Uterus (tissue), 3 donors: ENCODE measurements at regions not wholly inside any gene's neighbourhood (a gene's known extent, or its start where the extent isn't known, plus 50 kb on each side); places are given as distances from the start of the nearest gene placed in this dataset.

Source experiments
- DNase-seq, 2 donors: peaks; one replicate each; pipeline ENCODE4 v3.0.0-alpha.2; 2019 to 2020
- H3K27ac ChIP-seq, 2 donors: fragments of 200-600 bp; sonication (generic); 1 replicate in 1 of 2; 2 replicates in 1 of 2; pipeline ENCODE4 v1.5.1; 2016 to 2018
- H3K27me3 ChIP-seq, 2 donors: fragments of 200-600 bp; sonication (generic); one replicate each; pipeline ENCODE4 v1.5.1; 2018 to 2019; ENCODE audit warnings: control low read depth in 1 of 2
- H3K36me3 ChIP-seq, 2 donors: fragments of 200-600 bp; sonication (generic); one replicate each; pipeline ENCODE4 v1.5.1; 2019; ENCODE audit warnings: control low read depth in 1 of 2
- H3K4me1 ChIP-seq, 2 donors: fragments of 200-600 bp; sonication (generic); one replicate each; pipeline ENCODE4 v1.5.1; 2018 to 2019; ENCODE audit warnings: control low read depth in 1 of 2
- H3K4me3 ChIP-seq, 2 donors: fragments of 200-600 bp; sonication (generic); 1 replicate in 1 of 2; 2 replicates in 1 of 2; pipeline ENCODE4 v1.5.1; 2018 to 2019; ENCODE audit warnings: mild to moderate bottlenecking in 1 of 2
- H3K9me3 ChIP-seq, 2 donors: fragments of 200-600 bp; sonication (generic); one replicate each; pipeline ENCODE4 v1.5.1; 2019; ENCODE audit warnings: control low read depth in 1 of 2
- CTCF ChIP-seq, 4 experiments: fragments of 200-600 bp in 2 of 4; fragments of 450-650 bp in 2 of 4; sonication (generic) in 2 of 4; IDR thresholded peaks; one replicate each; pipeline ENCODE4 v1.5.1; 2016 to 2019; ENCODE audit warnings: antibody characterized with exemption in 4 of 4, mild to moderate bottlenecking in 2 of 4, moderate library complexity in 1 of 4
- POLR2A ChIP-seq, 2 donors: fragments of 450-650 bp; IDR thresholded peaks; one replicate each; pipeline ENCODE4 v1.6.1; 2016; ENCODE audit warnings: antibody characterized with exemption in 2 of 2, mild to moderate bottlenecking in 1 of 2, moderate library complexity in 1 of 2
- intact Hi-C: fragments of 100-400 bp; cut with DNase I; formaldehyde crosslinking; loops from one replicate; pipeline ENCODE4 v1.15.1; 2023; ENCODE audit warnings: low total_unique reads
- donor health status: DM: yes; HTN: yes; CAD: no.

GRCh38 chr19:32053861-32054260 lies 291.5 kb upstream of the ZNF507 start:
- Histone ChIP-seq H3K27ac (no peak overlapping the region), H3K9me3 (no peaks in the 10 kb centered on the region), H3K27me3 (no peaks in the 10 kb centered on the region), H3K4me3 (no peak overlapping the region), H3K36me3 (no peaks in the 10 kb centered on the region), H3K4me1 (no peaks in the 10 kb centered on the region)
- DNase-seq = no peak
- intact Hi-C loops = no loop called here
- TF ChIP-seq POLR2A (IDR thresholded peaks at IDR 0.05) (no peak), CTCF (IDR thresholded peaks at IDR 0.05) (no peak)

GRCh38 chr19:32058131-32058530 lies 287.3 kb upstream of the ZNF507 start:
- Histone ChIP-seq H3K27ac (no peak overlapping the region), H3K4me3 (no peak overlapping the region), H3K27me3 (no peaks in the 10 kb centered on the region), H3K36me3 (no peaks in the 10 kb centered on the region), H3K9me3 (no peaks in the 10 kb centered on the region), H3K4me1 (no peaks in the 10 kb centered on the region)
- no peak for TF ChIP-seq CTCF (IDR thresholded peaks at IDR 0.05)
- no peak for TF ChIP-seq POLR2A (IDR thresholded peaks at IDR 0.05)
- intact Hi-C loops = no loop called here
- DNase-seq = no peak

- Histone ChIP-seq H3K9me3 (no peaks in the 10 kb centered on the region), H3K4me1 (no peaks in the 10 kb centered on the region), H3K27me3 (no peaks in the 10 kb centered on the region), H3K27ac (no peak overlapping the region), H3K4me3 (no peak overlapping the region), H3K36me3 (no peaks in the 10 kb centered on the region)
- intact Hi-C loops = no loop called here
- no peak for DNase-seq
- no peak for TF ChIP-seq CTCF (IDR thresholded peaks at IDR 0.05)
- no peak for TF ChIP-seq POLR2A (IDR thresholded peaks at IDR 0.05)
These were observed 284.1 kb upstream of the ZNF507 start for GRCh38 chr19:32061315-32061714.

GRCh38 chr19:32063601-32064000 lies 281.8 kb upstream of the ZNF507 start:
- intact Hi-C loops = no loop called here
- H3K27me3 ChIP-seq = no peaks in the 10 kb centered on the region
- H3K36me3 ChIP-seq = no peaks in the 10 kb centered on the region
- no peak overlapping the region for H3K4me3 ChIP-seq
- TF ChIP-seq POLR2A (IDR thresholded peaks at IDR 0.05) (no peak), CTCF (IDR thresholded peaks at IDR 0.05) (no peak)
- no peaks in the 10 kb centered on the region for H3K9me3 ChIP-seq
- H3K4me1 ChIP-seq = no peaks in the 10 kb centered on the region
- H3K27ac ChIP-seq = peak overlapping the region in 1 of 2 donors; percentile 10
- peak in 1 of 2 donors; percentile 15 for DNase-seq

- no peak overlapping the region for H3K27ac ChIP-seq
- H3K4me3 ChIP-seq = no peak overlapping the region
- H3K36me3 ChIP-seq = no peaks in the 10 kb centered on the region
- no peaks in the 10 kb centered on the region for H3K4me1 ChIP-seq
- intact Hi-C loops = no loop called here
- H3K27me3 ChIP-seq = no peaks in the 10 kb centered on the region
- no peak for TF ChIP-seq CTCF (IDR thresholded peaks at IDR 0.05)
- TF ChIP-seq POLR2A (IDR thresholded peaks at IDR 0.05) = no peak
- H3K9me3 ChIP-seq = no peaks in the 10 kb centered on the region
- no peak for DNase-seq
These were observed 279.4 kb upstream of the ZNF507 start for GRCh38 chr19:32066056-32066455.
